H9 (cell line): ENCODE measurements at regions not wholly inside any gene's neighbourhood (a gene's known extent, or its start where the extent isn't known, plus 50 kb on each side); places are given as distances from the start of the nearest gene placed in this dataset.

Experiments
- DNase-seq: peaks from one replicate; pipeline ENCODE4 v3.0.0-alpha.2; 2017
- H2AFZ ChIP-seq: one replicate; pipeline ENCODE4 v1.6.1; 2013; ENCODE audit warnings: mild to moderate bottlenecking, low read length, control low read depth, moderate library complexity
- H2AK5ac ChIP-seq: 2 replicates; pipeline ENCODE4 v1.6.1; 2013; ENCODE audit warnings: low read length, control low read depth, mixed read lengths; ENCODE audit not compliant: insufficient read length
- H2BK120ac ChIP-seq: one replicate; pipeline ENCODE4 v1.6.1; 2013; ENCODE audit warnings: low read depth, mild to moderate bottlenecking, low read length, control low read depth, inconsistent platforms; ENCODE audit not compliant: poor library complexity, severe bottlenecking
- H2BK12ac ChIP-seq: 2 replicates; pipeline ENCODE4 v1.6.1; 2013; ENCODE audit warnings: low read length, control low read depth, mixed read lengths, low read depth; ENCODE audit not compliant: insufficient read length
- H2BK15ac ChIP-seq: 2 replicates; pipeline ENCODE4 v1.6.1; 2013; ENCODE audit warnings: low read depth, low read length, control low read depth
- H2BK20ac ChIP-seq: one replicate; pipeline ENCODE4 v1.6.1; 2013; ENCODE audit warnings: low read depth, mild to moderate bottlenecking, low read length, control low read depth, inconsistent platforms; ENCODE audit not compliant: poor library complexity, severe bottlenecking
- H2BK5ac ChIP-seq: 2 replicates; pipeline ENCODE4 v1.6.1; 2013; ENCODE audit warnings: low read length, control low read depth, mixed read lengths; ENCODE audit not compliant: insufficient read length
- H3K14ac ChIP-seq: 2 replicates; pipeline ENCODE4 v1.6.1; 2013; ENCODE audit warnings: low read length, control low read depth; ENCODE audit not compliant: insufficient read depth
- H3K18ac ChIP-seq: 2 replicates; pipeline ENCODE4 v1.6.1; 2013; ENCODE audit warnings: low read depth, mild to moderate bottlenecking, mixed read lengths, low read length, control low read depth; ENCODE audit not compliant: insufficient read length
- H3K23ac ChIP-seq: 2 replicates; pipeline ENCODE4 v1.6.1; 2013; ENCODE audit warnings: low read length, control low read depth, mixed read lengths, low read depth; ENCODE audit not compliant: insufficient read length
- H3K23me2 ChIP-seq: 2 replicates; pipeline ENCODE4 v1.6.1; 2013; ENCODE audit warnings: low read depth, mild to moderate bottlenecking, mixed read lengths, low read length, control low read depth; ENCODE audit not compliant: insufficient read length, poor library complexity, severe bottlenecking
- H3K27ac ChIP-seq: 2 replicates; pipeline ENCODE4 v1.5.1; 2013; ENCODE audit warnings: low read length, control low read depth, mixed read lengths, low read depth; ENCODE audit not compliant: insufficient read length
- H3K27me3 ChIP-seq: 2 replicates; pipeline ENCODE4 v1.6.1; 2013; ENCODE audit warnings: low read length, control low read depth, inconsistent platforms; ENCODE audit not compliant: insufficient read depth
- H3K4ac ChIP-seq: 2 replicates; pipeline ENCODE4 v1.6.1; 2013; ENCODE audit warnings: low read depth, mild to moderate bottlenecking, control low read depth, inconsistent platforms, low read length, moderate library complexity
- H3K4me1 ChIP-seq: 2 replicates; pipeline ENCODE4 v1.6.1; 2013; ENCODE audit warnings: low read length, control low read depth, inconsistent platforms; ENCODE audit not compliant: insufficient read depth
- H3K4me2 ChIP-seq: 2 replicates; pipeline ENCODE4 v1.6.1; 2013; ENCODE audit warnings: low read length, control low read depth, mixed read lengths; ENCODE audit not compliant: insufficient read length, insufficient read depth
- H3K56ac ChIP-seq: 2 replicates; pipeline ENCODE4 v1.6.1; 2013; ENCODE audit warnings: low read depth, mild to moderate bottlenecking, mixed read lengths, low read length, control low read depth; ENCODE audit not compliant: insufficient read length
- H3K79me1 ChIP-seq: 2 replicates; pipeline ENCODE4 v1.6.1; 2013; ENCODE audit warnings: low read depth, mild to moderate bottlenecking, moderate library complexity, low read length, control low read depth, inconsistent platforms; ENCODE audit not compliant: insufficient read depth, poor library complexity, severe bottlenecking
- H3K79me2 ChIP-seq: 2 replicates; pipeline ENCODE4 v1.6.1; 2013; ENCODE audit warnings: low read length, control low read depth, inconsistent platforms; ENCODE audit not compliant: insufficient read depth
- H3K9ac ChIP-seq: 2 replicates; pipeline ENCODE4 v1.6.1; 2013; ENCODE audit warnings: low read length, control low read depth, mixed read lengths; ENCODE audit not compliant: insufficient read length; ENCODE audit errors: extremely low read depth
- H3K9me3 ChIP-seq: one replicate; pipeline ENCODE4 v1.6.1; 2013; ENCODE audit warnings: low read depth, low read length, inconsistent platforms; ENCODE audit not compliant: control insufficient read depth
- H3T11ph ChIP-seq: one replicate; pipeline ENCODE4 v1.6.1; 2013; ENCODE audit warnings: mild to moderate bottlenecking, low read length, control low read depth, inconsistent platforms
- H4K20me1 ChIP-seq: one replicate; pipeline ENCODE4 v1.6.1; 2013; ENCODE audit not compliant: control insufficient read depth, insufficient read length, insufficient read depth
- H4K5ac ChIP-seq: 2 replicates; pipeline ENCODE4 v1.6.1; 2013; ENCODE audit warnings: low read depth, mild to moderate bottlenecking, mixed read lengths, low read length, control low read depth; ENCODE audit not compliant: insufficient read length
- H4K8ac ChIP-seq: replicated peaks from 2 replicates; pipeline ENCODE4 v1.6.1; 2013; ENCODE audit warnings: low read length, control low read depth, mixed read lengths, low read depth; ENCODE audit not compliant: insufficient read length
- H4K91ac ChIP-seq: 2 replicates; pipeline ENCODE4 v1.6.1; 2013; ENCODE audit warnings: low read depth, mild to moderate bottlenecking, moderate library complexity, mixed read lengths, low read length, control low read depth; ENCODE audit not compliant: insufficient read length
- H3K27ac Mint-ChIP-seq, 3 experiments: 2 replicates in 2 of 3; 3 replicates in 1 of 3; pipeline ENCODE4 v1.8.0; 2020 to 2021; ENCODE audit warnings: mixed read lengths in 3 of 3, mild to moderate bottlenecking in 1 of 3, moderate library complexity in 1 of 3
- H3K27me3 Mint-ChIP-seq: 2 replicates; pipeline ENCODE4 v1.8.0; 2021; ENCODE audit warnings: low read depth, mild to moderate bottlenecking, moderate library complexity, mixed read lengths
- H3K36me3 Mint-ChIP-seq, 3 experiments: 2 replicates in 2 of 3; 3 replicates in 1 of 3; pipeline ENCODE4 v1.8.0; 2020 to 2021; ENCODE audit warnings: low read depth in 3 of 3, mixed read lengths in 3 of 3; ENCODE audit not compliant: insufficient read depth in 1 of 3
- H3K4me1 Mint-ChIP-seq, 2 experiments: 2 replicates each; pipeline ENCODE4 v1.8.0; 2020; ENCODE audit warnings: mixed read lengths in 2 of 2
- H3K4me3 Mint-ChIP-seq, 2 experiments: 2 replicates in 1 of 2; 3 replicates in 1 of 2; pipeline ENCODE4 v1.8.0; 2020 to 2021; ENCODE audit warnings: mild to moderate bottlenecking in 2 of 2, mixed read lengths in 2 of 2, moderate library complexity in 1 of 2
- H3K9me3 Mint-ChIP-seq, 2 experiments: 2 replicates in 1 of 2; 3 replicates in 1 of 2; pipeline ENCODE4 v1.8.0; 2020; ENCODE audit warnings: mild to moderate bottlenecking in 2 of 2, mixed read lengths in 2 of 2, moderate library complexity in 1 of 2
- CTCF ChIP-seq: fragments of 200-600 bp; sonication (generic); conservative IDR thresholded peaks from 3 replicates; pipeline ENCODE4 v1.8.0; 2021; ENCODE audit warnings: antibody characterized with exemption, mild to moderate bottlenecking

DNA sequence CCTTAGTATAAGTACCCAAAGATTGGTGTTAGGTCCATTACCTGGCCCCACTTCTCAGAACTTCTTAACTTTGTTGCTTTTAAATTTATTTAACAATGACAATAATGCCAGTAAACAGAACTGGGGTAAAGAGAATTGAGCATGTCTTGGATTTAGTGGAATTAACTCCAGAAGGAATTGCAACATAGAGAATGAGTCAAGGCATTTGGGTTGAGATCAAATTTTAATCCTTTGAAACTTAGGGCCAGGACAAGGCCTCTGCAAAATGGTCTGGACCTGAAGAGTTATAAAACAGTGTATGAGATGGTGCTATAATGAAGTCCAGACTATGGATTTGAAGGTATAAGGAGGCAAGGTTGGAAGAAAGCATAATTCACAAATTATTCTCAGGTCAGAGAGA is 1030.4 kb downstream of the SLITRK5 start:
- Histone ChIP-seq H2BK120ac (no peak overlapping the region), H3K79me1 (no peaks in the 10 kb centered on the region), H3K9me3 (no peaks in the 10 kb centered on the region), H4K91ac (no peak overlapping the region), H2AFZ (no peak overlapping the region), H3K18ac (no peak overlapping the region), H3K27ac (no peak overlapping the region), H3K4ac (no peak overlapping the region), H3K23ac (no peak overlapping the region), H3K56ac (no peak overlapping the region), H2BK20ac (no peak overlapping the region), H3K4me1 (no peaks in the 10 kb centered on the region), H3T11ph (no peak overlapping the region), H3K14ac (no peak overlapping the region), H3K23me2 (no peaks in the 10 kb centered on the region), H2BK5ac (no peak overlapping the region), H3K27me3 (no peaks in the 10 kb centered on the region), H2AK5ac (no peak overlapping the region), H4K20me1 (no peaks in the 10 kb centered on the region), H4K8ac (no peak overlapping the region), H2BK15ac (no peak overlapping the region), H4K5ac (no peak overlapping the region), H3K79me2 (no peaks in the 10 kb centered on the region), H3K4me2 (no peak overlapping the region), H3K9ac (no peak overlapping the region), H2BK12ac (no peak overlapping the region)
- peaks cover 0 to under 1% of the 10 kb centered on the region in 2 experiments; a peak in 1 of 4 replicates for H3K4me1 Mint-ChIP-seq
- peaks cover 0 to under 1% (median 0%) of the 10 kb centered on the region in 3 experiments; a peak in 2 of 7 replicates for H3K36me3 Mint-ChIP-seq
- H3K27ac Mint-ChIP-seq = no peak overlapping the region
- H3K4me3 Mint-ChIP-seq = no peak overlapping the region
- no peaks in the 10 kb centered on the region; a peak in 1 of 5 replicates for H3K9me3 Mint-ChIP-seq
- TF ChIP-seq CTCF = no peak
- DNase-seq = no peak
- no peaks in the 10 kb centered on the region for H3K27me3 Mint-ChIP-seq
